Fibroblast of mammary gland (primary cell): ENCODE measurements at regions not wholly inside any gene's neighbourhood (a gene's known extent, or its start where the extent isn't known, plus 50 kb on each side); places are given as distances from the start of the nearest gene placed in this dataset.
A peak's percentile ranks its signal among the peaks of the same experiment; 100 is the strongest.

Experiments used
- DNase-seq: peaks from one replicate; pipeline ENCODE4 v3.0.0-alpha.2; 2010; ENCODE audit warnings: low read depth
- H3K4me3 ChIP-seq: 2 replicates; pipeline ENCODE4 v1.5.1; 2011; ENCODE audit warnings: low read depth, mild to moderate bottlenecking, low read length, moderate library complexity; ENCODE audit not compliant: control insufficient read depth
- TF ChIP-seq, protein P1 (sequence below): conservative IDR thresholded peaks from 2 replicates; pipeline ENCODE4 v1.5.1; 2011; ENCODE audit warnings: low read depth, low read length, inconsistent platforms; ENCODE audit not compliant: control insufficient read depth, insufficient read depth

DNA sequence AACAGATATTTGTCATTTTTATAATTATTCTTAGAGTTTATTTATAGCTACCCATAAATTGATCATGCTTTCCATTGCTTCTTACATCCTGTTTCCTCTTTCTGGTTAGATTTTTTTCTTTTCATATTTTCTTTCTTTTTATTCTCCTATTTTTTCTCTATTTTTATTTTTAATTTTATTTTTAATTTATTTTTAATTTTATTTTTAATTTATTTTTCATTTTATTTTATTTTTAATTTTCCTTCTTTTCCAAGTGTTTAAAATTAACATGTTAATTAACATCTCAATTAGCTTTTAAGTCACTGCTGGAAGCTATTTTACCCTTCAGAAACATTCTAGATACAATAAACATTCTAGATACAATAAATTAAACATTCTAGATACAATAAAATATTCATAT lies 269.6 kb downstream of the B3GLCT start:
- no peak for DNase-seq
- no peak overlapping the region for H3K4me3 ChIP-seq
- TF ChIP-seq, protein P1, sequence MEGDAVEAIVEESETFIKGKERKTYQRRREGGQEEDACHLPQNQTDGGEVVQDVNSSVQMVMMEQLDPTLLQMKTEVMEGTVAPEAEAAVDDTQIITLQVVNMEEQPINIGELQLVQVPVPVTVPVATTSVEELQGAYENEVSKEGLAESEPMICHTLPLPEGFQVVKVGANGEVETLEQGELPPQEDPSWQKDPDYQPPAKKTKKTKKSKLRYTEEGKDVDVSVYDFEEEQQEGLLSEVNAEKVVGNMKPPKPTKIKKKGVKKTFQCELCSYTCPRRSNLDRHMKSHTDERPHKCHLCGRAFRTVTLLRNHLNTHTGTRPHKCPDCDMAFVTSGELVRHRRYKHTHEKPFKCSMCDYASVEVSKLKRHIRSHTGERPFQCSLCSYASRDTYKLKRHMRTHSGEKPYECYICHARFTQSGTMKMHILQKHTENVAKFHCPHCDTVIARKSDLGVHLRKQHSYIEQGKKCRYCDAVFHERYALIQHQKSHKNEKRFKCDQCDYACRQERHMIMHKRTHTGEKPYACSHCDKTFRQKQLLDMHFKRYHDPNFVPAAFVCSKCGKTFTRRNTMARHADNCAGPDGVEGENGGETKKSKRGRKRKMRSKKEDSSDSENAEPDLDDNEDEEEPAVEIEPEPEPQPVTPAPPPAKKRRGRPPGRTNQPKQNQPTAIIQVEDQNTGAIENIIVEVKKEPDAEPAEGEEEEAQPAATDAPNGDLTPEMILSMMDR = no peak

DNA sequence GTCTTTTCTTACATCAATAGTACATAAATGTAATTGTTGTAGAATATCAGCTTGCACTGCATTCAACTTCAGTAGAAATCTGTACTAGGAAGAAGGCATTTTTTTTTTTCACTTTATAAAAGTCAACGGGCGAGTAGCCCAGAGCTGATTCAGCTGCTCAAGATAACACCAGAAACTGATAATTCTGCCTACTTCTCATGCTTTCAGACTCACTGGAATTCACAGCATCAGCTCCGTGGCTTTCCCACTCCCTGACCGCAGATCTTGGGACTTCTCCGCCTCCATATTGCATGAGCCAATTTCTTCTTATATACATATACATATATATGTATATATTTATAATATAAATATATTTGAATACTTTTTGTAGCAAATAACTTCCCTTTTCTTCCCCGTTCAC lies 263.1 kb upstream of the RXFP2 start:
- DNase-seq = peak; percentile 81

DNA sequence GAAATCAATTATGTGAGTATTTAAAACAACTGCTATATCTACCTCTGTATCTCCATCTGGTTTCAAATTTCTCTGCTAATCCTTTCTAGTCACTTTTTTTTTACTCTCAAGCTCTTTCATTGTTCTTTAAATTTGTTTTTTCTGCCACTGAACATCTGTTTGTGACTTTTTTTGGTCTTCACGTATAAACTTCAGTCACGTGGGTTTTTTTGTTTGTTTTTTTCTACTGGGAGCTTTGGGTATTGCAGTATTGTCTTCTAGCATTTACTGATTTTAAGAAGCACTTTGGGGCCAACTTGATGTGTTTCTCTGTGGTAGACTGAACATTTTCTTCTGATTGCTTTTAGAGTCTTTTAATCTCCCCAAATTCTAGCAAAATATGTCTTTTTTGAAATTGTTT lies 262.6 kb upstream of the RXFP2 start:
- peak; percentile 44 for DNase-seq
- TF ChIP-seq, protein P1 = no peak
- H3K4me3 ChIP-seq = no peak overlapping the region

More for the DNA sequence above, 263.1 kb upstream of the RXFP2 start:
- H3K4me3 ChIP-seq = no peak overlapping the region
- TF ChIP-seq, protein P1 = no peak

DNA sequence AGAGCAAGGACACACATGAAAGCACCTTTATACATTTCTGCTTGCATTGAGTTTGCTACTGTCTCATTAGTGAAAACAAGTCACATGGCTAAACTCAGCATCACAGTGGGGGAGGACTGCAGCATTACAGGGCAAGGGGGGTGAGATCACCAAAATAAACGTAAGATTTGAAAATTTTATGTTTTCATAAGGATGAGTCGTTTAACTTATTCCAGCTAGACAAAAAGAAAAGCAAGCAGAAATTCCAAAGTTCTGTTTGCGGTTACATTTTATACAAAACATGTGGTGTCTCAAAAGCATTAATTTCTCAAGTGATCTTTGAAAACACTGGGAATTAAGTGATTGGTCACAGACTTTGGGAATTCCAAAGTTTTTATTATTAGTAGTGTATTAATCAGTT lies 261.4 kb upstream of the RXFP2 start:
- TF ChIP-seq, protein P1 = no peak
- no peak overlapping the region for H3K4me3 ChIP-seq
- DNase-seq = peak; percentile 87

DNA sequence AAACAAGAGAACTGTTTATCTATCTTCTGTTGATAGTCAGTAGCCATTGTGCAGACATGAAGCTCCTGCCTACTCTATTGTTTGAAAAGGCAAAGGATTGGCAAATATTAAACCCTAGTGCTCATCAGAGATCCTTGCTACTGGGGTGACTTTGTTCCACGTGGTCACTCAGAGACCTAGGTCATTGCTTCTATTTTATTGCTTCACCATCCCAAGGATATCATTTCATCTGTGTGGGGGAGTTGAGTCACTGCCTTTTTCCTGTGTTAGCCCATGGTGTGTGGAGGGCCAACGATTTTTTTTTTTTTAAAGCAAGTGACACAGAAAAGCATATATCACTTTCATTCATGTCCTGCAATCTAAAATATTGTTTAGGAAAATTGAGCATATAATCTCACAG lies 254.1 kb upstream of the RXFP2 start:
- DNase-seq = peak; percentile 75
- H3K4me3 ChIP-seq = no peak overlapping the region
- TF ChIP-seq, protein P1 = no peak

DNA sequence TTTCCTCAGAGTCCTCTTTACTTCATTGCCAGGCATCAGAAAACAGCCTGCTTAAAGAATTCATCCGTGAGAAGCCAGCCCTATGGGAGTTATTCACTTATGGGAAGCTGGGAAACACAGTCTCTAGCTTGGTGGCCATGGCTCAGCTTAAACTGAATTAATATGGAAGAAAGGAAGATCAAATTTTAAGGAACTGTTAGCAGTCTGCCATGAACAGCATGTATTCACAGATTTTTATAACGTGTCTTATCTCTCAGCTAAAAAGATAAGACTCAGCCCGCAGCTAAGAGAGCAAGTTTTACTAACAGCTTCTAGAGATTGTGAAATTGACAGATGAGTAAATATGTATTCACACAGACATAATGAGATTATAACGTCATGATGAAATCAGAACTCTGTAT lies 253.7 kb upstream of the RXFP2 start:
- no peak overlapping the region for H3K4me3 ChIP-seq
- DNase-seq = peak; percentile 57
- TF ChIP-seq, protein P1 = no peak

DNA sequence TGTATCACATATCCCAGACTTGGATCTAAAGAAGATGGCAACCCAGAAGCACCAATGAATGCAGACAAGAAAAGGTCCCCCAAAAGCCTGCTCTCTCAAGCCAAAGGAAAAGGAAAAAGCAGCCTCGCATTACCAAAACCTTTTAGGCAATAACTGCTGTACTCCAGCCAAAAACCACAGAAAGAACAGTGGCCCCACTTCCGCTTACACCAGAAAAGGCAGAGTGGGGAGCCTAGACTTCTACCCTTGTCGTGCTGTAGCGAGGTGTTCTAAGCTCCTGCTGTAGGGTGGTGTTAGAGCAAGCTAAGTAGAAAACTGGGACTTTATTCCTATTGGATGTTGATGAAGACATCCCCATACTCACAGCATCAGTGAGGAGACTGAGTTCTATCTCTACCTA lies 244.0 kb upstream of the RXFP2 start:
- no peak for DNase-seq
- no peak overlapping the region for H3K4me3 ChIP-seq
- TF ChIP-seq, protein P1 = no peak
